CD4-positive, alpha-beta T cell treated with Interleukin-2 at 100 ng/mL for 4 hours (primary cell): ENCODE measurements at regions not wholly inside any gene's neighbourhood (a gene's known extent, or its start where the extent isn't known, plus 50 kb on each side); places are given as distances from the start of the nearest gene placed in this dataset.

ENCODE experiments used
- DNase-seq: peaks from one replicate; pipeline ENCODE4 v3.0.0-alpha.2; 2020; ENCODE audit warnings: low spot score

GRCh38 chr18:77573571-77573970, 323.9 kb downstream of the GALR1 start:
- no peak for DNase-seq

DNA sequence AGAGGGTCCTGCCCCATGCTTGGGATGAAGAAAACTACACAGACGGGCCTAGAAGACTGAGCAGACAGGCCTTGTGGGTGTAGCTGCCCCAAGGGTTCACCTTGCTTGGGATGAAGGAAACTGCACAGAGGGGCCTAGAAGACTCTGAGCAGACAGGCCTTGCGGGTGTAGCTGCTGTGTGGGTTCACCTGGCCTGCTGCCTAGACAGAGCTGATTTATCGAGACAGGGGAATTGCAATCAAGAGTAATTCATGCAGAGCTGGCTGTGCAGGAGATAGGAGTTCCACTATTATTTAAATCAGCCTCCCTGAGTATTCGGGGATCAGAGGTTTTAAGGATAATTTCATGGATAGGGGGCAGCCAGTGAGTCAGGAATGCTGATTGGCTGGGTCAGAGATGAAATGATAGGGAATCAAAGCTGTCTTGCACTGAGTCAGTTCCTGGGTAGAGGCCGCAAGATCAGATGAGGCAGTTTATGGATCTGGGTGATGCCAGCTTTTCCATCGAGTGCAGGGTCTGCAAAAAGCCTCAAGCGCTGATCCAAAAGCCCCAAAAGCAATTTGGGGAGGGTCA, 341.4 kb downstream of the GALR1 start:
- no peak for DNase-seq

GRCh38 chr18:77597726-77598125, 348.1 kb downstream of the GALR1 start:
- no peak for DNase-seq

- no peak for DNase-seq
Observed at GRCh38 chr18:77600674-77601073, 351.0 kb downstream of the GALR1 start.

DNA sequence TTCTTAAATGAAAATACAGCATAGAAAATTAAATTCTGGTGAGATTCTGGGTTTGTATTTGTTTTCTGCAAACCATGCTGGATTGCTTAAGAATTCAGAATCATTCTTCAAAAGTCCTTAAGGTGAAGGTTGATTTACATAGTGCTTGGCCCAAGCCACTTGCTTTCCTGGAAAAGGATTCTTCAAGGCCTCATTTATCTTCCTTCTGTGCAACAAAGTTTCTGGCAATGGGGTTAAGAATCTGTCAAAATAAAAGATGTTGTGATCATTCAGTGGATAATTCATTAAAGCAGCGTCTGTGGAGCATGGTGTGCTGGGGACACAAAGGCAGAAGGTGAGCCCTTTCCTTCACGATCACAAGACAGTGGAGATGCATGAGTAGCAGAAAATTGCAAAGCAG, 351.9 kb downstream of the GALR1 start:
- DNase-seq = no peak

DNA sequence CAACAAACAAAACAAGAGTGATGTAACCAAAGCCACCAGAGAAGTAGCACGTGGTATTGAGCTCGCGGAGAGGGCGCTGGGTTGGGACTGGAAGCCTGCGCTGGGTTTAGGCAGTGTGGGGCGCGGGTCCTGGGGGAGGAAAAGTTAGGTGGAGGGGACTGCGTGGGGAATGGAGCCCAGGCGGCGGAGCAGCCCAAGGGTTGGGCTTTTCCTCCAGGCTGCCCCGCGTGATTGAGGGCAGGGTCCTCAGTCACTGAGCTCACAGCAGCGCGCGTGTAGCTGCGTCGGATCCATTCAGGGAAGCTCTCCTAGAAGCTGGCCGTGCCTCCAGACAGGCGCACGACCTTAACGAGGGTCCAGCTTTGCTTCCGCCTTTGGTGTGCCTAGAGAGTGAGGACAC, 357.4 kb downstream of the GALR1 start:
- no peak for DNase-seq

DNA sequence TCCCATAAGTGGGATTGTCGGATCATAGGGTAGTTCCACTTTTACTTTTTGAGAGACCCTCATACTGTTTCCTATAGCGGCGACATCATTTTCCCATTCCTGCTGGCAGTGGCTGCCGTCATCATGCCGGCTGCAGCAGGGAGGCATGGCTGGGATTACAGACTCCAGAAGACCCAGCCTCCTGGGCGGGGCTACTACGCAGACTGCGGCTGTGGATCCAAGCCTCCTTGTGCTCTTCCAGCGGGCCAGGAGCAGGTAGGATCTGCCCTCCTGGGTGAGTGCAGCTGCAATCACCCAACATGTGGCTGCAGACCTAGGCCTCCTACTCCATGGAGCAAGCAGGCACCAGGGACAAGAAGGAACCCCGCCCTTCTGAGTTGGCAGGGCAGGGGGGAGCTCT, 359.2 kb downstream of the GALR1 start:
- no peak for DNase-seq

DNA sequence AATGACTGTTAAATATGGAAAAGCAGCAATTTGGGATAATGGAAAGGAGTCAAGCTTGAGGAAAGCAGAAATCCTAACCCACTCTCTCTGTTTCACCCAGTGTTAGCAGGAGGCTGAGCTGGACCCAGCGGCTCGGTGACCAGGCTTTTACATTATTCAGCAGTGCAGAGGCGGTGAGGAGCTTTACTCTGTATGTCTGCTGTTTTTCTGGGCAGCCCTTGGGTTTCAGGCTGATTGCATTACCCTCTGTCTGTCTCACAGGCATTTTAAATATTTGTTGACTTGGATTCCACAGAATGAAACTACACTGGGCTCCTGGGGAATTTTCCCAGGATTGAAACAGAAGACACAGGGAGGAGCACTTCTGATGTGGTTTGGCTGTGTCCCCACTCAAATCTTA, 368.0 kb downstream of the GALR1 start:
- DNase-seq = no peak

GRCh38 chr18:77619525-77619924, 369.9 kb downstream of the GALR1 start:
- DNase-seq = no peak

DNA sequence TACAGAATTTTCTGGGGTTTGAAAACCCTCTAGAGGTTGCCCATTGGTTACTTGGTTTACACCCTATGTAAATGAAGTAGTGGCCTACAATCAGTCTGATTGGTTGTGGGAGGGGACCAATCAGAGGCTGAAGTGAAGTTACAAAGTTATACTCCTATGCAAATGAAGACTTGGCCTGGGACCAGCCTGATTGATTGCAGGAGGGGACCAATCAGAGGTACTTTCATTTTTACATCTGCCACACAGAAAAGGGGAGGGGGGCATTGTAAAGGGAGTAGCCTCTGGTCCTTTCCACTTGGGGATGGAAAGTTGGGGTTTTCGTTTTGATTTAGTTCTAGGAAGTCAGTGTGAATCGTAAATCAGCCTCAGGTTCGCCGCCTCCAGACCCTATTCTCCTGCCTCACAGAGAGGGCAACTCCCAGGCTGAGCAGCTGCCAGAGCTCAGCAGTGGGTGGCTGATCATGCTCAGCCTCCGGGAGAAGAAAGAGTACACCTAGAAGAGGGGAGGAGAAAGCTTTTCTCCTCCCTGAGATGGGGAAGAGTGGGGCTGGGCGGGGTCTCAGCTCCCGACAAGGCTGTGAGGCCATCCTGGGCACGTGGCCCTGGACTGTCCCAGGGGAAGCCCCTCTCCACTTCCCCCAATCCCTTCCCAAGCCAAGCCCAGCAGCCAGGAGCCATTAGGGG, 372.5 kb downstream of the GALR1 start:
- DNase-seq = peak; percentile 43

GRCh38 chr18:77632758-77633157, 383.1 kb downstream of the GALR1 start:
- no peak for DNase-seq

DNA sequence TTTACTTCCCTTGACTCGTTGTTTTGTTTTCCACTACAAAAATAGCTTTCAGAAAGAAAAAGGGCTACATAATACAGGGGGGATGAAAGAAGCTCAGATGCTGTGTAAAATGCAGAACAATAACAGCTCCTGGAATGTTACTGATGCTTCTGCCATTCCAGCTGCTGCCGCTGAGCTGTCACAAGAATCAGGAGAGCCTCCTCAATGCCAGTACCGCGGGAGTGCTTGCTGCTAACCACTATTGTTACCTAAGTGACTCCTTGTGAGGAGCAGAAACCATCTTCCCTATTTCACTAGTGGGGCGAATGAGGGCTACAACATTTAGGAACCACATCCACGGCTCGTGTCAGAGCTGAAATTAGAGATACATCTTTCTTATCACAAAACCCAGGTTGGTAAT, 384.8 kb downstream of the GALR1 start:
- DNase-seq = no peak

- DNase-seq = no peak
Observed at GRCh38 chr18:77635451-77635850, 385.8 kb downstream of the GALR1 start.

DNA sequence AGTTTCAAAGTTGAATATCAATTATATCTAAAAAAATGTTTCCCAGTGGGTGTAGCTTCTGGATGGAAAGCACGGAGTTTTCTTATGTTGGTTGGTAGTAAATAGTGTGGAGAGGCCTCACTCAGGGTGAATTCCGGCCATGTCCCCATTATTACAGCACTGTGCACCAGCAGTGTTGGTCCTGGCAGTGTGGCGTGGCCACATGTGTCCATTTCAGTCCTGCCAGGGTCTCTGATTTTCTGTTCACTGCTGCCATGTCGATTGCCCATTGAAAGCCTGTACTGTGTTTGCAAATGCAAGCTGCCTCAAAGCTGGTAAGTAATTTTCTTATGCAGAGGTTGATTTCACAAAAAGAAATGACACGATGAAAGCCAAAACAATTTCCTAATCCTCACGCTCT, 386.2 kb downstream of the GALR1 start:
- no peak for DNase-seq

DNA sequence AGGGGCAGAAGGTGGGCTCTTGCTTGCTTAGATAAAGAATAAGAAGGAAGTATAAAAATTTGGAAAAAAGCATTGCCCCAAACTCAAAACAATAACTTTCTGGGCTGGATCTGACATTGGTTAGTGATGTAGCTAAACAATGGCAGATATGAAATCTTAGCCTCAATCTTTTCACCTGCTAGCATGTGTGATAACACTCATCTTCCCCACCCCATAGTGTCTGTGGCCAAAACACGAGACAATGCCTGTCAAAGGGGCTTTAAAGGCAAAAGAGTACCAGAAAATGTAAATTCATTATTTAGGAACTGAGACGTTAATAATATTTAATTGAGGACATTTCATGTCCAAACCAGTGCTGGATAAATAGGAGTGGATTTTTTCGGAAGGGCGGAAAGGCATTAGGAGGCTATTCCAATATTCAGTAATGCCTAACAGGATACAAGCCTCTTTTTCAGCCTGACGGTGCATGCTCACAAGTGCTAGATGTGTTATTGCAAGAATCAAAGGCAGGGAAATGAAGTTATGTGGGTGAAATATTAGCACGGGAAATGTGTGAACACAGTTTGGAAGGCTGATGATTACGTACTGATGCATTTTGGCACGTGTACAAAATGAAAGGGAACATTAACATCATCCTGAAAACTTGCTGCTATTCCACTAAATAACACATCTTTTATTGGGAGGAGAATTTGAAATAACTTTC, 395.7 kb downstream of the GALR1 start:
- DNase-seq = no peak

- no peak for DNase-seq
Observed at GRCh38 chr18:77647472-77647871, 397.8 kb downstream of the GALR1 start.

DNA sequence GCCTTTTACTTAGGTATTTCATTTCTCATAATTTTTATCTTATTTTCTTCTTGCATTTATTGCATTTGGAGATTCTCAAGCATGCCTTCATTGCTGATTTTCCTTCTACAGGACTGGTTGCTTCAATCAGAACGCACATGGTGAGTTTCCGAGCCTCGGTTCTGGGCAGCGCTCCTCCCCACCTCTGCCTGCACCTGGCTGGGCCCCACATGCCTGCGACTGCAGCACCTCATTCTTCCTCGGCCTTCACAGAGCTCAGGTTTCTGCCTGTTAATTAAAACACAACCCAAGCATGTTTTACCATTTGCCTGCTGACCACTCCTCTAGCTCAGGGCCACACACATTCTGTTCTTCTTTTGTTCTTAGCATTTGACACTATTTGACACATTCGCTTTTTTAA, 398.8 kb downstream of the GALR1 start:
- DNase-seq = no peak

DNA sequence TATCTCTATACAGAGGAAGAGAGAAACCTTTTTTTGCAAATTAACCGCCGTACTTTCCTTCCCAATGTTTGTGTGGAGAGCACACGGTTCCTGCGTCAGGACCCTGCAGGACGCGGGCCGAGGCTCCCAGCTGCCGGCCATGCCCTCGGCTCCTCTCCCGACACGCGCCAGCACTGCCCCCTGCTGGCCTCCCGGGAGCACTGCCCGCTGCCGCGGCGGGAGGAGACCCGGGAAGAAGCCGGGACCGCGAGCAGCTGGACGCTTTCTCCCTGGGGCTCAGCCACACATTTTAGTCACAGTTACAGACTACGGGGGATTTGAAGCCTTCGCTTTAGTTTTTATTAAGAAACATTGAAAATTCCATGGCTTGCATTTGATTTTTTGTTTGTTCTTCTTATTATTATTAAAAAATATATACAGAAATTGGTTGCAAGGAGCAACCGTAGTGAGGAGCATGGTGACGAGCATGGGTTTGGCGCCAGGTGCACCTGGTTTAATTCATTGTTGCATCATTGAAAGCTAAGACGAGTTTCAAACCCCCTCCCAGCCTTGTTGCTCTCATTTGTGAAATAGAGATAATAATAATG, 401.2 kb downstream of the GALR1 start:
- DNase-seq = peak; percentile 46

GRCh38 chr18:77651441-77651840, 401.8 kb downstream of the GALR1 start:
- no peak for DNase-seq

DNA sequence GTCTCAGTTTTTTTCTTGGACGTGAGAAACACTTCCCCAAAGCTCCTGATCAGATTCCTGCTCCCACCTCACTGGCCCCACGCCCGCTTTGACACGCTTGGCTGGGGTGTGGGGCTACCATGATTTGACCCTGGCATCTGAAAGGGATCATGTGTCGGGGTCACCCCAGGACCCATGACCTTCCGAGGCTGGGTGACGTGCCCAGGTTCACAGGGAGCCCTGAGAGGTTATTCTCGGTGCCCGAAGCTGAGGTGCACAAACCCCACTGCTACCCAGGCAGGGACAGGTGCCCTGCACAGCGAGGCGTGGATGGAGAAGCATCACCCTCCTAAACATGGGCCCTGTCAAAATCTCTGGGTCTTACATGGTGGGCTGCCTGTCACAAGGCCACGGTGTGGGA, 404.1 kb downstream of the GALR1 start:
- no peak for DNase-seq

GRCh38 chr18:77654302-77654701, 404.7 kb downstream of the GALR1 start:
- DNase-seq = no peak

GRCh38 chr18:77657651-77658298, 408.1 kb downstream of the GALR1 start:
- no peak for DNase-seq

DNA sequence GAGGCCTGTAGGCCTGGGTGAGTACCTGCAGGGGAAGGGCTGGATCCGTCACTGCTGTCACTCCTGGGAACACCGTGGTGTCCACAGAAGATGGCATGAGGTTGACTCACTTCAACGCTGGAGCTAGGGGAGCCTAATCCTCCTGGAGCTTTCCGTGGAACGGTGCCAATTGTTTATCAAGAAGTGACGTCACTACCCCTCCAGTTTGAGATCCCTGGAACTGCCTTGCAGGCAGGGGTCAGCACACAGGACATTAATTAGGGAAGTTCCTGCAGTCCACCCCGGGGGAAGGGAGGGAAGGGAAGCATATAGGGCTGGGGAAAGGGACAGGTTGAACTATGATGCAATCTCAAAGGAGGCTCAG, 408.6 kb downstream of the GALR1 start:
- DNase-seq = no peak
